AG09309 (cell line): ENCODE measurements at regions not wholly inside any gene's neighbourhood (a gene's known extent, or its start where the extent isn't known, plus 50 kb on each side); places are given as distances from the start of the nearest gene placed in this dataset.

Experiments
- DNase-seq: peaks from one replicate; pipeline ENCODE4 v3.0.0-alpha.2; 2010; ENCODE audit warnings: low read depth
- H3K4me3 ChIP-seq: 2 replicates; pipeline ENCODE4 v1.5.1; 2011; ENCODE audit warnings: mild to moderate bottlenecking, low read depth, low read length, moderate library complexity; ENCODE audit not compliant: control insufficient read depth
- TF ChIP-seq, protein P1 (sequence below): IDR thresholded peaks from 2 replicates; pipeline ENCODE4 v1.5.1; 2011; ENCODE audit warnings: mild to moderate bottlenecking, low read depth, low read length, inconsistent platforms; ENCODE audit not compliant: insufficient read depth, control insufficient read depth; ENCODE audit errors: missing control alignments

DNA sequence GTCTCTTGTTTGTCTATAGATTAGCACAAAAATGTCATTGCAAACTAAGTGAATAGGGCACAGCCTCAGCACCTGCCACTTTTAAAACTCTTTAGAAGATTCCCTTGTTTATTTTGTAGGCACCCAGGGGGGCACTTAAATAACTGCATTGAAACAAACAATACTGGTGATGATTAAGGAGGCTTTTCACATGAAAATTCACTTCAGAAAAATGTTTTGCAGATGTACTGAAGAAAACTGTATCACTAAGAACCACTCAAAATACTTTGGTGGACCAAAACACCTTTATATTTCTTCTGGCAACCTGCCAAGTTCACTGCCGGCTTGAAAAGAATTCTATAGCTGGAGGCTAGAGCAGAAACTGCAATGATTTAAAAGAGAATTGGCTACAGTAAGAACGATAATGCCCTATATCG is 281.5 kb downstream of the TOX3 start:
- H3K4me3 ChIP-seq, result no peak overlapping the region
- TF ChIP-seq, protein P1, sequence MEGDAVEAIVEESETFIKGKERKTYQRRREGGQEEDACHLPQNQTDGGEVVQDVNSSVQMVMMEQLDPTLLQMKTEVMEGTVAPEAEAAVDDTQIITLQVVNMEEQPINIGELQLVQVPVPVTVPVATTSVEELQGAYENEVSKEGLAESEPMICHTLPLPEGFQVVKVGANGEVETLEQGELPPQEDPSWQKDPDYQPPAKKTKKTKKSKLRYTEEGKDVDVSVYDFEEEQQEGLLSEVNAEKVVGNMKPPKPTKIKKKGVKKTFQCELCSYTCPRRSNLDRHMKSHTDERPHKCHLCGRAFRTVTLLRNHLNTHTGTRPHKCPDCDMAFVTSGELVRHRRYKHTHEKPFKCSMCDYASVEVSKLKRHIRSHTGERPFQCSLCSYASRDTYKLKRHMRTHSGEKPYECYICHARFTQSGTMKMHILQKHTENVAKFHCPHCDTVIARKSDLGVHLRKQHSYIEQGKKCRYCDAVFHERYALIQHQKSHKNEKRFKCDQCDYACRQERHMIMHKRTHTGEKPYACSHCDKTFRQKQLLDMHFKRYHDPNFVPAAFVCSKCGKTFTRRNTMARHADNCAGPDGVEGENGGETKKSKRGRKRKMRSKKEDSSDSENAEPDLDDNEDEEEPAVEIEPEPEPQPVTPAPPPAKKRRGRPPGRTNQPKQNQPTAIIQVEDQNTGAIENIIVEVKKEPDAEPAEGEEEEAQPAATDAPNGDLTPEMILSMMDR, result no peak
- DNase-seq, result no peak

DNA sequence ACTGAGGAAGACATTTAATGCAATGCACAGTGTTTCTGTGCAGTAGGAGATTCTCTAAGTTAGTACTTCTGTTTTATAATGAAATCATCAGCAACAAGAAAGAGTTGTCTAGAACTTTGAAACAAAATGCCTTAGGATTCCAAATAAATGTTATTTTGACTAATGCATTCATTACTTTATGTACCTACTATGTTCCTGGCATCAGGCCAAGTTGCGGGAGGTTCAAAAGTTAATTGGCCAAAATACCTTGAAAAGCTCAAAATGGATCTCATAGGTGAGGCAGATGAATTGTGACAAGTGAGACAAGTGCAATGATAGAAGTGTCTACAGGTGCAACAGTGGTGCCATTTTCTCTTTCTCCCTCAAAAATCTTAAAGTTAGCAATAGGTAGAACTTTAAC is 289.4 kb downstream of the TOX3 start:
- no peak for DNase-seq
- TF ChIP-seq, protein P1, result no peak
- H3K4me3 ChIP-seq, result no peak overlapping the region

DNA sequence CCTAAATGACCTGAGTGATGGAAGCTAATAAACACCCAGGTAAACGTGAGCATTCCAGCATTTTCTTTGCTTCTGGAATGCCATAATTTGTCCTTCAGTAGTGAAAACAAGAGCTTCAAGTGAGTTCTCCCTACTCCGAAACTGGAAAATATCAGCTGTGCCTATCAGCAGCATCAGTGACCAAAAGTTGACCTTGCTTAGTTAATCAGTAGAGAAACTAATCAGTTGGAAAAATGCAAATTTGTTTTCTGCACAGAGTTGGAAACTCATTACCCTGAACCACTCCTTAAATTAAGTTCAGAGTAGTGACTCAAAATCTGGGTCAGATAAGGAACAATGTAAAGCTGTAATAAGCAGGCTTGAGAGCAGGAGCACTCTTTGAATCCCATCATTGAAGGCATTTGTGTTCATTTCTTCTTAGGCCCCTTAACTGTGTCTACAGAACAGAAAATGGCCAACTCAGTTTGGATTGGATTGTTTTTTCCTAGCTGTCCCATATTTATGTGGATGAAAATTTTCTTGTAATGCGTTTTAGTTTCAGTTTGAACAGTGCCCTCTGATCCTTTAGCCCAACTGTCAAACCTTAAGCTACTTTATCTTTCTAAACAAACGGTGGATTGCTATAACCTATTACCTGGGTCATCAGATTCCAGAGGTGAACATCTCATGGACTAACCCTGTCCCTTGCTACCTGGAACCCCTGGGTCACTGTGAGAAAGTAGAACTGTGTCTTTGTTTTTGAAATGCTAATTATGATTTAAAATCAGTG is 290.4 kb downstream of the TOX3 start:
- H3K4me3 ChIP-seq, result no peak overlapping the region
- TF ChIP-seq, protein P1, result no peak
- DNase-seq, result no peak

DNA sequence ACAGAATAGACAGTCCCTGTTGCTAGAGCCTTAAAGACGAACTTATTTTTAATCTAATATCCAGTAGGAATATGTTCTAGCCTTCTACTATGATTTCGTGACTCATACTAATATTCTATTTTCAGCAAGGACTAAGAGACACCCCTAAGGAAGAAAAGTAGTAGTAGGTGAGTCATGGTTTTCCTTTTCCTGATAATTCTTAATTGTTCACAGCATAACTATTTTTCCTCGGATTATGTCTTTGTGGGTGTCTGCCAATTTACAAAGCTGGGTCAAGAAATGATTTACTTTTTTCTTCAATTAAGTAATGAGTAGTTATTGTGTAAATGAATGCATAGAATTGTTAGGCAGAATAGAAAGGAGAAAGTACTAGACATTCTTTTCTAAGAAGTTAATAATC is 292.2 kb downstream of the TOX3 start:
- H3K4me3 ChIP-seq, result no peak overlapping the region
- TF ChIP-seq, protein P1, result no peak
- DNase-seq, result no peak

DNA sequence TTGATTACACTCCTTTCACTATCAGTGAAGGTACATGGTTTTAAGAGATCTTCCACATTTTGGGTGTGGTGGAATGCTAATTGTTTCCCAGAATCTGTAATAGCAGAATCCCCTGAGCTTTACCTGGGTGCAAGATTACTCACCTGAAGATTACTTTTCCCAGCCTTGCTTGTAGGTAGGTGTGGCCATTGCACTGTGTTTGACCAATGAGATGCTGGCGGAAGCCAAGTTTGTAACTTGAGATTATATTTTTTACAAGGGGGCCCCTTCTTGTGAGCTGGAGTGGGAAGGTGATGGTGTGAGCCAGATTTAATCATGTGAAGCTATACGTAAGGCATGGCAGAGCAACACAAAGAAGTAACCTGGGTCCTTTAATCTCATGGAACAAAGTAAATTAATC is 294.3 kb downstream of the TOX3 start:
- H3K4me3 ChIP-seq, result no peak overlapping the region
- TF ChIP-seq, protein P1, result no peak
- DNase-seq, result no peak

DNA sequence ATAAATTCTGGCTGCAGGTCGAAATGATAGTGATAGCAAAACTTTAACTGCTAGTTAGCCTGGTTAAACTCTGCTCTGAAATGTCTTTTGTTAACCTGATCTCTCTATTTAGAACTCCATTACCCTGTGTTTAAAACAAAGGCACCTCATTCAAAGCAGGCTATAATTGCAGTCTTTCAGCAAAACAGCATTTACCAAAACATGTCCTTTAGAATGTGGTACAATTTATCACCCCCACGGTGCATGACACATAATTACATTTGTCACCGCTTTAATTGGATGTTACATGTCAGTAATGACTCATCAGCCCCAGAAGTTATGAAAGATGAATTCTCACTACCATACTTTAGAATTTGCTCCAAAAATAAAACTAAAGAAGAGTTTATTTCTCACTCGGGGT is 295.4 kb downstream of the TOX3 start:
- no peak overlapping the region for H3K4me3 ChIP-seq
- no peak for DNase-seq
- TF ChIP-seq, protein P1, result no peak
